B cell (primary cell): ENCODE measurements at regions not wholly inside any gene's neighbourhood (a gene's known extent, or its start where the extent isn't known, plus 50 kb on each side); places are given as distances from the start of the nearest gene placed in this dataset.

Source experiments
- CTCF ChIP-seq: fragments of 200-600 bp; IDR thresholded peaks from one replicate; pipeline ENCODE4 v1.8.0; 2022; ENCODE audit warnings: antibody characterized with exemption, mild to moderate bottlenecking
- EZH2 ChIP-seq: IDR thresholded peaks from 2 replicates; pipeline ENCODE4 v1.6.1; 2012; ENCODE audit warnings: borderline replicate concordance, low read depth, mild to moderate bottlenecking, moderate library complexity, low read length; ENCODE audit not compliant: insufficient read depth, poor library complexity, severe bottlenecking

- TF ChIP-seq CTCF, result no peak
- no peak for TF ChIP-seq EZH2
Measured at GRCh38 chr3:155996882-155997281, 123.5 kb upstream of the KCNAB1 start.
